GM12878 (cell line): ENCODE measurements at regions not wholly inside any gene's neighbourhood (a gene's known extent, or its start where the extent isn't known, plus 50 kb on each side); places are given as distances from the start of the nearest gene placed in this dataset.

ENCODE experiments used
- MEF2A ChIP-seq: IDR thresholded peaks from 2 replicates; pipeline ENCODE4 v1.6.1; 2011; ENCODE audit warnings: low read depth, mild to moderate bottlenecking, low read length, moderate library complexity; ENCODE audit not compliant: insufficient read depth
- TF ChIP-seq, protein P1 (sequence below): fragments of 450-650 bp; formaldehyde crosslinking; IDR thresholded peaks from 2 replicates; pipeline ENCODE4 v1.4.0; 2020; ENCODE audit warnings: mild to moderate bottlenecking, moderate library complexity
- TF ChIP-seq, protein P2 (sequence below), 3 experiments: IDR thresholded peaks in 2 of 3; conservative IDR thresholded peaks in 1 of 3; 2 replicates each; pipeline ENCODE4 v1.5.1; 2011; ENCODE audit warnings: low read depth in 3 of 3, low read length in 3 of 3, mild to moderate bottlenecking in 3 of 3, control low read depth in 2 of 3, moderate library complexity in 2 of 3, inconsistent platforms in 1 of 3, mixed read lengths in 1 of 3; ENCODE audit not compliant: control insufficient read depth in 2 of 3, insufficient read depth in 1 of 3; ENCODE audit errors: extremely low read depth in 1 of 3
- TF ChIP-seq, protein P3 (sequence below): fragments of 450-650 bp; IDR thresholded peaks from 2 replicates; pipeline ENCODE4 v1.6.1; 2016; ENCODE audit warnings: mild to moderate bottlenecking, moderate library complexity, borderline replicate concordance

DNA sequence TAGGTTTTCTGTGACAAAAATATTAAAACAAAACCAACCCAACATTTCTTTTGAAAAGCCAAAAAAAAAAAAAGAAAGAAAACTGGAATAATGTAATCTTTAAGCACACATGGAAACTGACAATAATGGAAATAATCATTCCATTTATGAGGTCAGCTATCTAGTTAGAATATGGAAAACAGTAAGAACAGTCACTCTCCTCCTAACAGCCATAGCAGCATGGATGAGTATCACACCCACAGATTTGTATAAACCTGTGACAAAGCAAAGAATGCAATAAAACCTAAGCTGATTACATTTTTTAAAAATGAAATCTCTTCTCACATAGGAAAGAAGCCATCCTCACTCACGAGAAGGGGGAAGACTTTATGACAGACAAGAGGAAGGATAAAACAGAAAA is 437.8 kb downstream of the NYAP2 start:
- TF ChIP-seq, protein P1, sequence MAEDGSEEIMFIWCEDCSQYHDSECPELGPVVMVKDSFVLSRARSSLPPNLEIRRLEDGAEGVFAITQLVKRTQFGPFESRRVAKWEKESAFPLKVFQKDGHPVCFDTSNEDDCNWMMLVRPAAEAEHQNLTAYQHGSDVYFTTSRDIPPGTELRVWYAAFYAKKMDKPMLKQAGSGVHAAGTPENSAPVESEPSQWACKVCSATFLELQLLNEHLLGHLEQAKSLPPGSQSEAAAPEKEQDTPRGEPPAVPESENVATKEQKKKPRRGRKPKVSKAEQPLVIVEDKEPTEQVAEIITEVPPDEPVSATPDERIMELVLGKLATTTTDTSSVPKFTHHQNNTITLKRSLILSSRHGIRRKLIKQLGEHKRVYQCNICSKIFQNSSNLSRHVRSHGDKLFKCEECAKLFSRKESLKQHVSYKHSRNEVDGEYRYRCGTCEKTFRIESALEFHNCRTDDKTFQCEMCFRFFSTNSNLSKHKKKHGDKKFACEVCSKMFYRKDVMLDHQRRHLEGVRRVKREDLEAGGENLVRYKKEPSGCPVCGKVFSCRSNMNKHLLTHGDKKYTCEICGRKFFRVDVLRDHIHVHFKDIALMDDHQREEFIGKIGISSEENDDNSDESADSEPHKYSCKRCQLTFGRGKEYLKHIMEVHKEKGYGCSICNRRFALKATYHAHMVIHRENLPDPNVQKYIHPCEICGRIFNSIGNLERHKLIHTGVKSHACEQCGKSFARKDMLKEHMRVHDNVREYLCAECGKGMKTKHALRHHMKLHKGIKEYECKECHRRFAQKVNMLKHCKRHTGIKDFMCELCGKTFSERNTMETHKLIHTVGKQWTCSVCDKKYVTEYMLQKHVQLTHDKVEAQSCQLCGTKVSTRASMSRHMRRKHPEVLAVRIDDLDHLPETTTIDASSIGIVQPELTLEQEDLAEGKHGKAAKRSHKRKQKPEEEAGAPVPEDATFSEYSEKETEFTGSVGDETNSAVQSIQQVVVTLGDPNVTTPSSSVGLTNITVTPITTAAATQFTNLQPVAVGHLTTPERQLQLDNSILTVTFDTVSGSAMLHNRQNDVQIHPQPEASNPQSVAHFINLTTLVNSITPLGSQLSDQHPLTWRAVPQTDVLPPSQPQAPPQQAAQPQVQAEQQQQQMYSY, result no peak
- TF ChIP-seq, protein P2, sequence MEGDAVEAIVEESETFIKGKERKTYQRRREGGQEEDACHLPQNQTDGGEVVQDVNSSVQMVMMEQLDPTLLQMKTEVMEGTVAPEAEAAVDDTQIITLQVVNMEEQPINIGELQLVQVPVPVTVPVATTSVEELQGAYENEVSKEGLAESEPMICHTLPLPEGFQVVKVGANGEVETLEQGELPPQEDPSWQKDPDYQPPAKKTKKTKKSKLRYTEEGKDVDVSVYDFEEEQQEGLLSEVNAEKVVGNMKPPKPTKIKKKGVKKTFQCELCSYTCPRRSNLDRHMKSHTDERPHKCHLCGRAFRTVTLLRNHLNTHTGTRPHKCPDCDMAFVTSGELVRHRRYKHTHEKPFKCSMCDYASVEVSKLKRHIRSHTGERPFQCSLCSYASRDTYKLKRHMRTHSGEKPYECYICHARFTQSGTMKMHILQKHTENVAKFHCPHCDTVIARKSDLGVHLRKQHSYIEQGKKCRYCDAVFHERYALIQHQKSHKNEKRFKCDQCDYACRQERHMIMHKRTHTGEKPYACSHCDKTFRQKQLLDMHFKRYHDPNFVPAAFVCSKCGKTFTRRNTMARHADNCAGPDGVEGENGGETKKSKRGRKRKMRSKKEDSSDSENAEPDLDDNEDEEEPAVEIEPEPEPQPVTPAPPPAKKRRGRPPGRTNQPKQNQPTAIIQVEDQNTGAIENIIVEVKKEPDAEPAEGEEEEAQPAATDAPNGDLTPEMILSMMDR (IDR thresholded peaks at IDR 0.05 in 2 of 3, conservative IDR thresholded peaks at IDR 0.05 in 1 of 3; ENCODE audit: control insufficient read depth in 2 of 3, extremely low read depth in 1 of 3, insufficient read depth in 1 of 3, low read depth in 3 of 3, low read length in 3 of 3), result no peak
- TF ChIP-seq, protein P3, sequence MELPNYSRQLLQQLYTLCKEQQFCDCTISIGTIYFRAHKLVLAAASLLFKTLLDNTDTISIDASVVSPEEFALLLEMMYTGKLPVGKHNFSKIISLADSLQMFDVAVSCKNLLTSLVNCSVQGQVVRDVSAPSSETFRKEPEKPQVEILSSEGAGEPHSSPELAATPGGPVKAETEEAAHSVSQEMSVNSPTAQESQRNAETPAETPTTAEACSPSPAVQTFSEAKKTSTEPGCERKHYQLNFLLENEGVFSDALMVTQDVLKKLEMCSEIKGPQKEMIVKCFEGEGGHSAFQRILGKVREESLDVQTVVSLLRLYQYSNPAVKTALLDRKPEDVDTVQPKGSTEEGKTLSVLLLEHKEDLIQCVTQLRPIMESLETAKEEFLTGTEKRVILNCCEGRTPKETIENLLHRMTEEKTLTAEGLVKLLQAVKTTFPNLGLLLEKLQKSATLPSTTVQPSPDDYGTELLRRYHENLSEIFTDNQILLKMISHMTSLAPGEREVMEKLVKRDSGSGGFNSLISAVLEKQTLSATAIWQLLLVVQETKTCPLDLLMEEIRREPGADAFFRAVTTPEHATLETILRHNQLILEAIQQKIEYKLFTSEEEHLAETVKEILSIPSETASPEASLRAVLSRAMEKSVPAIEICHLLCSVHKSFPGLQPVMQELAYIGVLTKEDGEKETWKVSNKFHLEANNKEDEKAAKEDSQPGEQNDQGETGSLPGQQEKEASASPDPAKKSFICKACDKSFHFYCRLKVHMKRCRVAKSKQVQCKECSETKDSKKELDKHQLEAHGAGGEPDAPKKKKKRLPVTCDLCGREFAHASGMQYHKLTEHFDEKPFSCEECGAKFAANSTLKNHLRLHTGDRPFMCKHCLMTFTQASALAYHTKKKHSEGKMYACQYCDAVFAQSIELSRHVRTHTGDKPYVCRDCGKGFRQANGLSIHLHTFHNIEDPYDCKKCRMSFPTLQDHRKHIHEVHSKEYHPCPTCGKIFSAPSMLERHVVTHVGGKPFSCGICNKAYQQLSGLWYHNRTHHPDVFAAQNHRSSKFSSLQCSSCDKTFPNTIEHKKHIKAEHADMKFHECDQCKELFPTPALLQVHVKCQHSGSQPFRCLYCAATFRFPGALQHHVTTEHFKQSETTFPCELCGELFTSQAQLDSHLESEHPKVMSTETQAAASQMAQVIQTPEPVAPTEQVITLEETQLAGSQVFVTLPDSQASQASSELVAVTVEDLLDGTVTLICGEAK, result no peak
- no peak for TF ChIP-seq MEF2A
